ENCODE measurements at regions not wholly inside any gene's neighbourhood (a gene's known extent, or its start where the extent isn't known, plus 50 kb on each side); places are given as distances from the start of the nearest gene placed in this dataset.

DNA sequence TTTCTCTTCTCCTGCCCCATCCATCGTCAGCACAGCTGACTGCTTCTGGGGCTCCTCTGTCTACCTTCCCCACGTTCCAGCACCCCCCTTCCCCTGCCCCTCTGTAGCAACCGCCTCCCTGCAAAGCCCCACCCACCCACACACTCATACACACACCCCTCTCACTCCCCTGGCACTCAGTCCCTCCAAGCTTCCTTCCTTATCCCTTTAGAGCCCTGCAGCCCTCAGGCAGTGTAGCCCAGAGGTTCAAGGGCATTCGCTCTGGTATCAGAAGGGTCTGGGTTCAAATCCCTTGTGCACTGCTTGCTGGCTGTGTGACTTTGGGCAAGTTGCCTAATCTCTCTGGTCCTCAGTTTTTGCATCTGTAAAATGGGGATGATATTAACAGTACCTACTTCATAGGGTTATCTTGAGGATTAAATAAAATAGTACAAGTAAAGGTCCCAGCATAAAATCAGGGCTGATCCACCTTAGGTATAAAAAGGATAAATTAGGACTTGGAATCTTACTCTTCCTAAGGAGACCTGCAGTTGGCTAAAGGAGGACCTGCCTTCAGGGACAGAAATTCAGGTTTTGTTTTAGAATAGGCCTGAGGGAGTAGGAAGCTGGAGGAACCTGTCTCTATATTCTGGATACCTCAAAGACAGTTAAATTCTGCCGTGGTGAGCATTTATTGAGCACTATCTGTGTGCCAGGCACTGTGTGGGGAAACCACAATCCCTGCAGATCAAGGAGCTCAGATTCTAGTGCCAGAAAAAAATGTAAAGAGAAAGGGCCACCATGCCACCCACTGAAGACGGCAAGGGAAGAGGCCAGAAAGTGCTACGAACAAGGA, 94.1 kb downstream of the SNX5 start (continued):
- TF ChIP-seq, protein P1, sequence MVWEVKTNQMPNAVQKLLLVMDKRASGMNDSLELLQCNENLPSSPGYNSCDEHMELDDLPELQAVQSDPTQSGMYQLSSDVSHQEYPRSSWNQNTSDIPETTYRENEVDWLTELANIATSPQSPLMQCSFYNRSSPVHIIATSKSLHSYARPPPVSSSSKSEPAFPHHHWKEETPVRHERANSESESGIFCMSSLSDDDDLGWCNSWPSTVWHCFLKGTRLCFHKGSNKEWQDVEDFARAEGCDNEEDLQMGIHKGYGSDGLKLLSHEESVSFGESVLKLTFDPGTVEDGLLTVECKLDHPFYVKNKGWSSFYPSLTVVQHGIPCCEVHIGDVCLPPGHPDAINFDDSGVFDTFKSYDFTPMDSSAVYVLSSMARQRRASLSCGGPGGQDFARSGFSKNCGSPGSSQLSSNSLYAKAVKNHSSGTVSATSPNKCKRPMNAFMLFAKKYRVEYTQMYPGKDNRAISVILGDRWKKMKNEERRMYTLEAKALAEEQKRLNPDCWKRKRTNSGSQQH (CRISPR knock-in tag; IDR thresholded peaks at IDR 0.05; ENCODE audit: low read depth): 0 out of 2 replicates have a peak, but pooled peaks have one; percentile 18
- TF ChIP-seq, protein P2, sequence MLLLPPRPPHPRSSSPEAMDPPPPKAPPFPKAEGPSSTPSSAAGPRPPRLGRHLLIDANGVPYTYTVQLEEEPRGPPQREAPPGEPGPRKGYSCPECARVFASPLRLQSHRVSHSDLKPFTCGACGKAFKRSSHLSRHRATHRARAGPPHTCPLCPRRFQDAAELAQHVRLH (CRISPR knock-in tag; IDR thresholded peaks at IDR 0.05; ENCODE audit: borderline replicate concordance, low read depth): peak; percentile 67; the same call in 1 of the 2 replicates
- TF ChIP-seq PCBP2 (optimal IDR thresholded peaks at IDR 0.05; ENCODE audit: low read depth, low read length, poor library complexity, severe bottlenecking) (peak; percentile 82), TBX2 (CRISPR knock-in tag; IDR thresholded peaks at IDR 0.05; ENCODE audit: borderline replicate concordance) (peak; percentile 61), ZNF3 (CRISPR knock-in tag; IDR thresholded peaks at IDR 0.05) (0 out of 2 replicates have a peak, but pooled peaks have one; percentile 54), ZNF335 (CRISPR knock-in tag; IDR thresholded peaks at IDR 0.05) (peak; percentile 40), TSC22D2 (CRISPR knock-in tag; IDR thresholded peaks at IDR 0.05; ENCODE audit: borderline replicate concordance) (no peak), ZNF256 (CRISPR knock-in tag; conservative IDR thresholded peaks at IDR 0.05) (0 out of 2 replicates have a peak, but pooled peaks have one; percentile 9), ZNF546 (CRISPR knock-in tag; conservative IDR thresholded peaks at IDR 0.05) (0 out of 2 replicates have a peak, but pooled peaks have one; percentile 66)
- TF ChIP-seq, protein P3, sequence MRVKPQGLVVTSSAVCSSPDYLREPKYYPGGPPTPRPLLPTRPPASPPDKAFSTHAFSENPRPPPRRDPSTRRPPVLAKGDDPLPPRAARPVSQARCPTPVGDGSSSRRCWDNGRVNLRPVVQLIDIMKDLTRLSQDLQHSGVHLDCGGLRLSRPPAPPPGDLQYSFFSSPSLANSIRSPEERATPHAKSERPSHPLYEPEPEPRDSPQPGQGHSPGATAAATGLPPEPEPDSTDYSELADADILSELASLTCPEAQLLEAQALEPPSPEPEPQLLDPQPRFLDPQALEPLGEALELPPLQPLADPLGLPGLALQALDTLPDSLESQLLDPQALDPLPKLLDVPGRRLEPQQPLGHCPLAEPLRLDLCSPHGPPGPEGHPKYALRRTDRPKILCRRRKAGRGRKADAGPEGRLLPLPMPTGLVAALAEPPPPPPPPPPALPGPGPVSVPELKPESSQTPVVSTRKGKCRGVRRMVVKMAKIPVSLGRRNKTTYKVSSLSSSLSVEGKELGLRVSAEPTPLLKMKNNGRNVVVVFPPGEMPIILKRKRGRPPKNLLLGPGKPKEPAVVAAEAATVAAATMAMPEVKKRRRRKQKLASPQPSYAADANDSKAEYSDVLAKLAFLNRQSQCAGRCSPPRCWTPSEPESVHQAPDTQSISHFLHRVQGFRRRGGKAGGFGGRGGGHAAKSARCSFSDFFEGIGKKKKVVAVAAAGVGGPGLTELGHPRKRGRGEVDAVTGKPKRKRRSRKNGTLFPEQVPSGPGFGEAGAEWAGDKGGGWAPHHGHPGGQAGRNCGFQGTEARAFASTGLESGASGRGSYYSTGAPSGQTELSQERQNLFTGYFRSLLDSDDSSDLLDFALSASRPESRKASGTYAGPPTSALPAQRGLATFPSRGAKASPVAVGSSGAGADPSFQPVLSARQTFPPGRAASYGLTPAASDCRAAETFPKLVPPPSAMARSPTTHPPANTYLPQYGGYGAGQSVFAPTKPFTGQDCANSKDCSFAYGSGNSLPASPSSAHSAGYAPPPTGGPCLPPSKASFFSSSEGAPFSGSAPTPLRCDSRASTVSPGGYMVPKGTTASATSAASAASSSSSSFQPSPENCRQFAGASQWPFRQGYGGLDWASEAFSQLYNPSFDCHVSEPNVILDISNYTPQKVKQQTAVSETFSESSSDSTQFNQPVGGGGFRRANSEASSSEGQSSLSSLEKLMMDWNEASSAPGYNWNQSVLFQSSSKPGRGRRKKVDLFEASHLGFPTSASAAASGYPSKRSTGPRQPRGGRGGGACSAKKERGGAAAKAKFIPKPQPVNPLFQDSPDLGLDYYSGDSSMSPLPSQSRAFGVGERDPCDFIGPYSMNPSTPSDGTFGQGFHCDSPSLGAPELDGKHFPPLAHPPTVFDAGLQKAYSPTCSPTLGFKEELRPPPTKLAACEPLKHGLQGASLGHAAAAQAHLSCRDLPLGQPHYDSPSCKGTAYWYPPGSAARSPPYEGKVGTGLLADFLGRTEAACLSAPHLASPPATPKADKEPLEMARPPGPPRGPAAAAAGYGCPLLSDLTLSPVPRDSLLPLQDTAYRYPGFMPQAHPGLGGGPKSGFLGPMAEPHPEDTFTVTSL (CRISPR knock-in tag; IDR thresholded peaks at IDR 0.05; ENCODE audit: borderline replicate concordance): peak; percentile 68
- TF ChIP-seq, protein P4, sequence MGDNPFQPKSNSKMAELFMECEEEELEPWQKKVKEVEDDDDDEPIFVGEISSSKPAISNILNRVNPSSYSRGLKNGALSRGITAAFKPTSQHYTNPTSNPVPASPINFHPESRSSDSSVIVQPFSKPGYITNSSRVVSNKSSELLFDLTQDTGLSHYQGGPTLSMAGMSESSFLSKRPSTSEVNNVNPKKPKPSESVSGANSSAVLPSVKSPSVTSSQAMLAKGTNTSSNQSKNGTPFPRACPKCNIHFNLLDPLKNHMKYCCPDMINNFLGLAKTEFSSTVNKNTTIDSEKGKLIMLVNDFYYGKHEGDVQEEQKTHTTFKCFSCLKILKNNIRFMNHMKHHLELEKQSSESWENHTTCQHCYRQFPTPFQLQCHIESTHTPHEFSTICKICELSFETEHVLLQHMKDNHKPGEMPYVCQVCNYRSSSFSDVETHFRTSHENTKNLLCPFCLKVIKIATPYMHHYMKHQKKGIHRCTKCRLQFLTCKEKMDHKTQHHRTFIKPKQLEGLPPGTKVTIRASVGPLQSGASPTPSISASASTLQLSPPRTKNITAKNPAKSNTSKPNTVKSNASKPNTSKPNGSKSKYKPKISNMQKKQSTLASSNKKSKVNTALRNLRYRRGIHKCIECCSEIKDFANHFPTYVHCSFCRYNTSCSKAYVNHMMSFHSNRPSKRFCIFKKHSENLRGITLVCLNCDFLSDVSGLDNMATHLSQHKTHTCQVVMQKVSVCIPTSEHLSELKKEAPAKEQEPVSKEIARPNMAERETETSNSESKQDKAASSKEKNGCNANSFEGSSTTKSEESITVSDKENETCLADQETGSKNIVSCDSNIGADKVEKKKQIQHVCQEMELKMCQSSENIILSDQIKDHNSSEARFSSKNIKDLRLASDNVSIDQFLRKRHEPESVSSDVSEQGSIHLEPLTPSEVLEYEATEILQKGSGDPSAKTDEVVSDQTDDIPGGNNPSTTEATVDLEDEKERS (CRISPR knock-in tag; IDR thresholded peaks at IDR 0.05): no peak

All from HepG2 (cell line).